K562 (cell line): ENCODE measurements at regions not wholly inside any gene's neighbourhood (a gene's known extent, or its start where the extent isn't known, plus 50 kb on each side); places are given as distances from the start of the nearest gene placed in this dataset.
"Not testable (repeated sequence)": the region's sequence is repeated elsewhere in the genome, so short reads cannot be mapped to it uniquely, and the experiment has no call there.

ENCODE experiments used
- ATAC-seq: fragments of 200-7000 bp; cut with Tn5 transposase; 3 replicates; pipeline ENCODE4 v1.9.1; 2020; ENCODE audit warnings: moderate library complexity
- BruUV-seq: library from RNA; stranded (reverse); fragments of 400-500 nt; replicated peaks from 2 replicates; lab custom pipeline; 2021; lab: Mats Ljungman, UMichigan
- CTCF ChIA-PET: fragments of 300-600 bp; formaldehyde crosslinking; extraction: SDS; loops from one replicate; lab custom pipeline; 2021; ENCODE audit warnings: low intra/inter-chr PET ratio; lab: Yijun Ruan, JAX
- POLR2A ChIA-PET: fragments of 300-600, 350-650 bp; sonication (Branson Sonifier 250); formaldehyde crosslinking; extraction: SDS; loops from one replicate; lab custom pipeline; 2021; ENCODE audit warnings: antibody characterized with exemption, inconsistent platforms; lab: Yijun Ruan, JAX
- DNase-seq, 4 experiments: peaks; one replicate each; pipeline versions ENCODE4 v3.0.0 to v3.0.0-alpha.2; 2011 to 2018; ENCODE audit warnings: low spot score in 3 of 4, mixed read lengths in 3 of 4; ENCODE audit errors: extremely low read depth in 1 of 4
- FAIRE-seq: peaks from 2 replicates; lab custom pipeline; 2011; peaks lifted over from hg19 to GRCh38; lab: Jason Lieb, UNC
- H2AFZ ChIP-seq: 2 replicates; pipeline ENCODE4 v1.6.0; 2011; ENCODE audit warnings: low read depth, low read length, control low read depth, inconsistent platforms
- H3K27ac ChIP-seq: fragments of 200-600 bp; 3 replicates; pipeline ENCODE4 v1.8.0; 2011; ENCODE audit warnings: low read depth, mild to moderate bottlenecking, control low read depth, inconsistent platforms, low read length, moderate library complexity, mixed read lengths; ENCODE audit errors: extremely low read depth
- H3K27me3 ChIP-seq, 2 experiments: fragments of 300-600 bp in 1 of 2; 2 replicates in 1 of 2; 3 replicates in 1 of 2; pipeline versions ENCODE4 v1.6.0 to v1.8.0; 2011; ENCODE audit warnings: inconsistent platforms in 2 of 2, low read length in 2 of 2, mild to moderate bottlenecking in 1 of 2, mixed read lengths in 1 of 2, moderate library complexity in 1 of 2; ENCODE audit not compliant: control insufficient read depth in 2 of 2, insufficient read depth in 2 of 2
- H3K36me3 ChIP-seq: fragments of 300-600 bp; 3 replicates; pipeline ENCODE4 v1.8.0; 2011; ENCODE audit warnings: mild to moderate bottlenecking, low read length, inconsistent platforms; ENCODE audit not compliant: control insufficient read depth, insufficient read depth
- H3K4me1 ChIP-seq, 2 experiments: fragments of 200-600 bp in 1 of 2; replicated peaks in 1 of 2; 2 replicates in 1 of 2; 3 replicates in 1 of 2; pipeline versions ENCODE4 v1.5.1 to v1.8.0; 2011; ENCODE audit warnings: inconsistent platforms in 2 of 2, low read length in 2 of 2, mild to moderate bottlenecking in 1 of 2, mixed read lengths in 1 of 2, moderate library complexity in 1 of 2; ENCODE audit not compliant: control insufficient read depth in 2 of 2, insufficient read depth in 2 of 2
- H3K4me2 ChIP-seq: 2 replicates; pipeline ENCODE4 v1.6.1; 2011; ENCODE audit warnings: low read length, control low read depth, inconsistent platforms, mixed read lengths; ENCODE audit not compliant: insufficient read depth
- H3K4me3 ChIP-seq: fragments of 200-600 bp; sonication (generic), shearing (Covaris generic); 2 replicates; pipeline ENCODE4 v1.5.1; 2016; ENCODE audit warnings: control low read depth, inconsistent platforms
- H3K79me2 ChIP-seq: fragments of 200-600 bp; 3 replicates; pipeline ENCODE4 v1.8.0; 2011; ENCODE audit warnings: low read length, inconsistent platforms; ENCODE audit not compliant: control insufficient read depth, insufficient read depth
- H3K9ac ChIP-seq, 2 experiments: 2 replicates each; pipeline versions ENCODE4 v1.6.0 to v1.6.1; 2011; ENCODE audit warnings: low read depth in 2 of 2, low read length in 2 of 2, control low read depth in 1 of 2, inconsistent platforms in 1 of 2, mild to moderate bottlenecking in 1 of 2, mixed read lengths in 1 of 2; ENCODE audit not compliant: insufficient read depth in 1 of 2
- H3K9me1 ChIP-seq: one replicate; pipeline ENCODE4 v1.6.0; 2011; ENCODE audit warnings: inconsistent platforms, mild to moderate bottlenecking, low read length, moderate library complexity; ENCODE audit not compliant: control insufficient read depth, insufficient read depth
- H3K9me3 ChIP-seq: replicated peaks from 2 replicates; pipeline ENCODE4 v1.5.1; 2011; ENCODE audit warnings: low read depth, low read length, inconsistent platforms; ENCODE audit not compliant: control insufficient read depth, insufficient read depth
- H4K20me1 ChIP-seq: replicated peaks from 2 replicates; pipeline ENCODE4 v1.6.1; 2011; ENCODE audit warnings: low read length, inconsistent platforms, mixed read lengths; ENCODE audit not compliant: control insufficient read depth, insufficient read depth
- WGBS: fragments of 100-300 bp; shearing (Covaris generic); methylation state at CpG from one replicate; pipeline ENCODE4 v1.1.6; 2016; ENCODE audit warnings: low coverage, mixed read lengths; ENCODE audit not compliant: insufficient coverage; ENCODE audit errors: missing lambda C conversion rate; 5-methylcytosine and 5-hydroxymethylcytosine counted together
- in situ Hi-C: fragments of 300-500 bp; cut with MboI; formaldehyde crosslinking; loops from 4 replicates; pipeline ENCODE4 v1.15.0; 2018; ENCODE audit warnings: inconsistent platforms, mixed read lengths
- intact Hi-C: fragments of 100-400 bp; cut with micrococcal nuclease; formaldehyde crosslinking; loops from 2 replicates; pipeline ENCODE4 v1.14.2; 2022

DNA sequence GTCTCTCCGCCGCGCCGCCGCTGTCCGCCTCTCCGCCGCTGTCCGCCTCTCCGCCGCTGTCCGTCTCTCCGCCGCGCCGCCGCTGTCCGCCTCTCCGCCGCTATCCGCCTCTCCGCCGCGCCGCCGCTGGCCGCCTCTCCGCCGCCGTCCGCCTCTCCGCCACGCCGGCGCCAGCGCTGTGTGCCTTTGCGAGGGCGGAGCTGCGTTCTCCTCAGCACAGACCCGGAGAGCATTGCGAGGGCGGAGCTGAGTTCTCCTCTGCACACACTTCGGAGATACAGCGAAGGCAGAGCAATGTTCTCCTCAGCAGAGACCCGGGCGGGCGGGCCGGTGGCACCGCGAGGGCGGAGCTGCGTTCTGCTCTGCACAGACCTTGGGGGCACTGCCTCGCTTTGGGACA lies 327.4 kb upstream of the PLGLB1 start:
- 100% methylated on average over 6 of the region's 53 CpGs for WGBS
- H3K36me3 ChIP-seq, H3K27me3 ChIP-seq, in situ Hi-C loops, H3K79me2 ChIP-seq, CTCF ChIA-PET, FAIRE-seq, H3K4me1 ChIP-seq, intact Hi-C loops, H3K9me3 ChIP-seq, H3K4me3 ChIP-seq, H3K27ac ChIP-seq, ATAC-seq, H2AFZ ChIP-seq, BruUV-seq, DNase-seq, H3K9ac ChIP-seq, H3K9me1 ChIP-seq, H4K20me1 ChIP-seq, POLR2A ChIA-PET, H3K4me2 ChIP-seq: not testable (repeated sequence)

DNA sequence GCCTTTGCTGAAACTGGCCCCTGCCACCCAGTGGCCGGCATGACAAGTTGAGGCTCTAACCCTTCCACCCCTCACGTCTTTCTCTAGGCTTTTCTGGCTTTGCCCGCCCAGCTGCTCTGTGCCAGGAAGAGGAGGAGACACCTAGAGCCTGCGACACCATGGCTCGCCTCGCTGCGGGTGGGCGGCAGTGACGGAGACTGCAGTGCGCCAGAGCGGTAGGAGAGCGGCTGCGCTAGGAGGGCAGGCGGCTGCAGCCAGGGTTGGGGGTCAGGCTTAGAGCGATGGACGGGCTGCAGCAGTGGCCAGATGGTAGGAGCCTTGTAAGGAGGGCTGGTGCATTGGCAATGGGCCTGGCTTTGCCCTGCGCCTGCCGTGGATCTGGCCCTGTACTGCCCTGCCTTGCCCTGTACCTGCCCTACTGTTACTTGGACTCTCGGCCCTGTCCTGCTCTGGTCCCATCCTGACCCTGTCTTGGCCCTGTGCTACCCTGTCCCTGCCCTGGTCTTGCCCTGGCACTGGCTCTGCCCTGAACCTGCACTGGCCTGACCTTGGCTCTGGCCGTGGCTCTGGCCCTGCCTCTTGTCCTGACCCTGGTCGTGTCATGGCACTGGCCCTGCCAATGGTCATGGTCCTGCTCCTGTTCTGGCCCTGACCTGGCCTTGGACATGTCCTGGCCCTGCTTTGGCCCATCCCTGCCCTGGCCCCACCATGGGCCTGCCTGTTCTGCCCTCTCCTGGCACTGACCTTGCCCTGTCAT lies 330.7 kb upstream of the PLGLB1 start:
- POLR2A ChIA-PET, FAIRE-seq, BruUV-seq, H3K36me3 ChIP-seq, H3K4me1 ChIP-seq, H3K79me2 ChIP-seq, H3K9me3 ChIP-seq, H3K27ac ChIP-seq, H3K4me3 ChIP-seq, H3K27me3 ChIP-seq, H2AFZ ChIP-seq, H3K4me2 ChIP-seq, DNase-seq, in situ Hi-C loops, H3K9me1 ChIP-seq, CTCF ChIA-PET, H3K9ac ChIP-seq, intact Hi-C loops, ATAC-seq, H4K20me1 ChIP-seq: not testable (repeated sequence)
- WGBS, result 27% methylated on average over 6 of the region's 21 CpGs

DNA sequence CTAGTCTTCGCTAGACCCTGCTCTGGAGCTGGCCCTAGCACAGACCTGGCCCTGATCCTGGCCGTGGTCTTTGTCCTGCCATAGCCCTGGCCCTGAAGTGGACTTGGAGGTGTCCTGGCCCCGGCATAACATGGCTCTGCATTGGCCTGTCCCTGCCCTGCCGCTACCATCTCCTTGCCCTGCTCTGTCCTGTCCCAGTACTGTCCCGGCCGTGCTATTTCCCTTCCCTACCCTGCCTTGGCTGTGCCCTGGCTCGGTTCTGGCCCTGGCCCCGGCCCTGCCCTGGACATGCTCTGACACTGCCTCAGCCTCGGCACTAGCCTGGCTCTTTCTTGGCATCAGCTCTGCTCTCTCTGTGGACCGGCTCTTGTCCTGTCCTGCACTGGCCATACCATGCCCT lies 331.8 kb upstream of the PLGLB1 start:
- in situ Hi-C loops, POLR2A ChIA-PET, H3K9me1 ChIP-seq, DNase-seq, H3K4me3 ChIP-seq, H3K79me2 ChIP-seq, intact Hi-C loops, BruUV-seq, CTCF ChIA-PET, H4K20me1 ChIP-seq, H3K9ac ChIP-seq, H3K4me2 ChIP-seq, H3K27me3 ChIP-seq, H3K36me3 ChIP-seq, H3K27ac ChIP-seq, H3K9me3 ChIP-seq, ATAC-seq, H3K4me1 ChIP-seq, FAIRE-seq, H2AFZ ChIP-seq: not testable (repeated sequence)
- 11% methylated on average over 3 of the region's 10 CpGs for WGBS

DNA sequence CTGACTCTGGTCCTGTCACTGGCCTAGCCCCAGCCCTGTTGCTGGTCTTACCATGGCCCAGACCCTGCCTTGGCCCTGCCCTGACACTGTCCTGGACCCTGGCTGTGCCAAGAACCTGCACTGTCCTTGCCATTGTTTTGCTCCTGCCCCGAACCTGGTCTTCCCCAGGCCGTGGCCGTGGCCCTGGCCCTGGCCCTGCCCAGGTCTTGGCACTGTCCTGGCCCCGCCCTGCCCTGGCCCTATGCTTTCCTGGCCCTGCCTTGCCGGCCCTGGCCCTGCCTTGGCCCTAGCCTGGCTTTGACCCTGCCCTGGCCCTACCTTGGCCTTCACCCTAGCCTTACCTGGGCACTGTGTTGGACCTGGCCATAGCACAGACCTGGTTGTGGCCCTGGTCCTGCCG lies 332.5 kb upstream of the PLGLB1 start:
- H3K9me1 ChIP-seq, in situ Hi-C loops, H3K79me2 ChIP-seq, CTCF ChIA-PET, H3K36me3 ChIP-seq, DNase-seq, H3K4me3 ChIP-seq, H3K4me1 ChIP-seq, BruUV-seq, H3K4me2 ChIP-seq, intact Hi-C loops, FAIRE-seq, H3K27ac ChIP-seq, H3K27me3 ChIP-seq, POLR2A ChIA-PET, H2AFZ ChIP-seq, H4K20me1 ChIP-seq, H3K9me3 ChIP-seq, ATAC-seq, H3K9ac ChIP-seq: not testable (repeated sequence)
- 13% methylated on average over 4 of the region's 6 CpGs for WGBS
